ENCODE measurements at regions not wholly inside any gene's neighbourhood (a gene's known extent, or its start where the extent isn't known, plus 50 kb on each side); places are given as distances from the start of the nearest gene placed in this dataset.

GRCh38 chr4:149218672-149219071 lies 597.0 kb downstream of the IQCM start:
- ATAC-seq (no peak), DNase-seq (peak in 1 of 4 donors; percentile 25)
- TF ChIP-seq CTCF (IDR thresholded peaks at IDR 0.05), result no peak
- Histone ChIP-seq H3K4me3 (no peak overlapping the region), H3K4me1 (no peaks in the 10 kb centered on the region), H3K36me3 (no peaks in the 10 kb centered on the region), H3K9me3 (peaks cover 0 to 41% of the 10 kb centered on the region in 2 donors), H3K27ac (no peak overlapping the region), H3K27me3 (no peaks in the 10 kb centered on the region)
- intact Hi-C loops (cut with DNase I), result no loop called here

GRCh38 chr4:149214301-149214700 lies 601.3 kb downstream of the IQCM start:
- Histone ChIP-seq H3K36me3 (no peaks in the 10 kb centered on the region), H3K27ac (no peak overlapping the region), H3K4me1 (no peaks in the 10 kb centered on the region), H3K27me3 (no peaks in the 10 kb centered on the region), H3K9me3 (peaks cover 0 to 9% of the 10 kb centered on the region in 2 donors), H3K4me3 (no peak overlapping the region)
- no peak for TF ChIP-seq CTCF (IDR thresholded peaks at IDR 0.05)
- no peak for ATAC-seq
- DNase-seq, result no peak
- intact Hi-C loops (cut with DNase I), result no loop called here

GRCh38 chr4:149211876-149212275 lies 603.8 kb downstream of the IQCM start:
- Histone ChIP-seq H3K4me1 (no peaks in the 10 kb centered on the region), H3K4me3 (no peak overlapping the region), H3K9me3 (no peaks in the 10 kb centered on the region), H3K36me3 (no peaks in the 10 kb centered on the region), H3K27ac (no peak overlapping the region), H3K27me3 (no peaks in the 10 kb centered on the region)
- intact Hi-C loops (cut with DNase I), result no loop called here
- TF ChIP-seq CTCF (IDR thresholded peaks at IDR 0.05), result no peak
- ATAC-seq, result no peak
- DNase-seq, result no peak

- H3K9me3 ChIP-seq, result no peaks in the 10 kb centered on the region
- no peaks in the 10 kb centered on the region for H3K36me3 ChIP-seq
- TF ChIP-seq CTCF (IDR thresholded peaks at IDR 0.05), result no peak
- intact Hi-C loops (cut with DNase I), result no loop called here
- DNase-seq (no peak), ATAC-seq (peak; percentile 30)
- no peaks in the 10 kb centered on the region for H3K4me1 ChIP-seq
- H3K27ac ChIP-seq, result no peak overlapping the region
- no peaks in the 10 kb centered on the region for H3K27me3 ChIP-seq
- H3K4me3 ChIP-seq, result no peak overlapping the region
Observed at GRCh38 chr4:149203256-149204001, 612.2 kb downstream of the IQCM start.

GRCh38 chr4:149202117-149202516 lies 613.5 kb downstream of the IQCM start:
- H3K27me3 ChIP-seq, result no peaks in the 10 kb centered on the region
- TF ChIP-seq CTCF (IDR thresholded peaks at IDR 0.05), result no peak
- DNase-seq (no peak), ATAC-seq (no peak)
- no peaks in the 10 kb centered on the region for H3K9me3 ChIP-seq
- H3K4me1 ChIP-seq, result no peaks in the 10 kb centered on the region
- no peak overlapping the region for H3K4me3 ChIP-seq
- intact Hi-C loops (cut with DNase I), result no loop called here
- no peak overlapping the region for H3K27ac ChIP-seq
- no peaks in the 10 kb centered on the region for H3K36me3 ChIP-seq
